ENCODE measurements at regions not wholly inside any gene's neighbourhood (a gene's known extent, or its start where the extent isn't known, plus 50 kb on each side); places are given as distances from the start of the nearest gene placed in this dataset.
A peak's percentile ranks its signal among the peaks of the same experiment; 100 is the strongest.

DNA sequence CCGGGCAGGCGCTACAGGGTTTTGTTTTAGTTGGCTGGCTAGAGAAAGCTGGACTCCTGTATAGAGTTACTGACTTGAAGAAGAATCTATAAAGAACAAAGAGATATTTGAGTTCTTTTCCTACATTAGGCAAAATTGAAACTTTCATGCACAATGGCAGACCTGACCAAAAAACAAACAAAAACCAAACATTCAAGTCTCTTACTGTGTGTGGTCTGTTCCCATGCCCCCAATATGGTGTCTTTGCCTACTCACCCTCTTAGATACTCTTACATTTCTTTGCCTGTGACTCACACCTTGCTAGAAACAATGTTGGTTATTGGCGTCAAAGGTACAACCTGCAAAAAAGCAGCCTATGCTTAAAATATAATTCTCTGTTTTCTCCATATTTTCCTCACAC lies 109.5 kb upstream of the TMC3 start:
- DNase-seq (ENCODE audit: low read depth in 1 of 2, low spot score in 1 of 2) = no peak
- H3K9me3 ChIP-seq (ENCODE audit: low read depth) = no peaks in the 10 kb centered on the region
- H3K27me3 ChIP-seq = no peaks in the 10 kb centered on the region
- H3K4me1 ChIP-seq (ENCODE audit: low read depth) = no peaks in the 10 kb centered on the region
- no peak overlapping the region for H3K27ac ChIP-seq
- no peak overlapping the region for H3K4me3 ChIP-seq
- TF ChIP-seq, protein P1, sequence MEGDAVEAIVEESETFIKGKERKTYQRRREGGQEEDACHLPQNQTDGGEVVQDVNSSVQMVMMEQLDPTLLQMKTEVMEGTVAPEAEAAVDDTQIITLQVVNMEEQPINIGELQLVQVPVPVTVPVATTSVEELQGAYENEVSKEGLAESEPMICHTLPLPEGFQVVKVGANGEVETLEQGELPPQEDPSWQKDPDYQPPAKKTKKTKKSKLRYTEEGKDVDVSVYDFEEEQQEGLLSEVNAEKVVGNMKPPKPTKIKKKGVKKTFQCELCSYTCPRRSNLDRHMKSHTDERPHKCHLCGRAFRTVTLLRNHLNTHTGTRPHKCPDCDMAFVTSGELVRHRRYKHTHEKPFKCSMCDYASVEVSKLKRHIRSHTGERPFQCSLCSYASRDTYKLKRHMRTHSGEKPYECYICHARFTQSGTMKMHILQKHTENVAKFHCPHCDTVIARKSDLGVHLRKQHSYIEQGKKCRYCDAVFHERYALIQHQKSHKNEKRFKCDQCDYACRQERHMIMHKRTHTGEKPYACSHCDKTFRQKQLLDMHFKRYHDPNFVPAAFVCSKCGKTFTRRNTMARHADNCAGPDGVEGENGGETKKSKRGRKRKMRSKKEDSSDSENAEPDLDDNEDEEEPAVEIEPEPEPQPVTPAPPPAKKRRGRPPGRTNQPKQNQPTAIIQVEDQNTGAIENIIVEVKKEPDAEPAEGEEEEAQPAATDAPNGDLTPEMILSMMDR (IDR thresholded peaks at IDR 0.05; ENCODE audit: low read depth, low read length) = no peak
- no peaks in the 10 kb centered on the region for H3K36me3 ChIP-seq

DNA sequence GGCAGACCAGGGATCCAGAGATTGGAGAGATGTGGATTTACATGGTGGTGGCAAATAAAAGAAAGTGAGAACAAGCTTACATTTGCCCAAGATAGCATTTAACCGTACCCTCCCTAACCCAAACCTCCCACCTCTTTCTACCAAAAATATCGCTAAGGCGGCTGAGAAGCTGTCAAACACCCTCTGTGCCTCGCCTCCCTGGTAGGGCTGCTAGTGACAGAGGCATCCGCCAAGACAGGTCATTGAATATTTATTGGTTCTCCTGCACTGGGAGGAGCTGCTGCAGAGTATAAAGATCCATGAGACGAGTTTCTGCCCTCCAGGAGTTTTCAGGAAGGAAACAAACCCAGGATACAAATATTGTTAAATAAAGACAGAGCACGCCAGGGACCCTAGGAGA lies 107.3 kb upstream of the TMC3 start:
- no peaks in the 10 kb centered on the region for H3K36me3 ChIP-seq
- no peaks in the 10 kb centered on the region for H3K9me3 ChIP-seq (ENCODE audit: low read depth)
- TF ChIP-seq, protein P1 (IDR thresholded peaks at IDR 0.05; ENCODE audit: low read depth, low read length) = no peak
- no peaks in the 10 kb centered on the region for H3K27me3 ChIP-seq
- no peak overlapping the region for H3K27ac ChIP-seq
- no peaks in the 10 kb centered on the region for H3K4me1 ChIP-seq (ENCODE audit: low read depth)
- DNase-seq (ENCODE audit: low read depth in 1 of 2, low spot score in 1 of 2) = no peak
- no peak overlapping the region for H3K4me3 ChIP-seq

DNA sequence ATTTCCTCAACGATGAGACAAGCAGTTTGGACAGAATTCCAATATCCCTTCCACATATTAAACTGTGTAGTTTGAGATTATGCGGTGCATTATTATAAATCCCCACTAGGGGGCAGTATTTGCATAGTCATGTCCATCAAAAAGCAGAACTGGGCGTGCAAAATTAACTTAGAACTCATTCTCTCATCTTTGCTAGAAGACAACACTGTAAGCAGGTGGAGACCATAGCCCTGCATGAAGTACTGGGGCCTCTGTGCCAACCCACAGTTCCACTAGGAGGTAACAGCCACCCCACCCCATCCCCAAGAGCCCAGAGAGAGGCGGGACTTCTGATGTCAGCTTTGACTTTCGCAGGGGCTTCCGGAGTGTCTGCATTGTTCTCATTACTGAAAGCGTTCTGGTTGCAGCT lies 106.6 kb upstream of the TMC3 start:
- Histone ChIP-seq H3K9me3 (ENCODE audit: low read depth) (no peaks in the 10 kb centered on the region), H3K4me1 (ENCODE audit: low read depth) (no peaks in the 10 kb centered on the region), H3K27me3 (no peaks in the 10 kb centered on the region), H3K4me3 (no peak overlapping the region), H3K36me3 (no peaks in the 10 kb centered on the region), H3K27ac (no peak overlapping the region)
- DNase-seq (ENCODE audit: low read depth in 1 of 2, low spot score in 1 of 2) = peak; percentile 75 to 80
- TF ChIP-seq, protein P1 (IDR thresholded peaks at IDR 0.05; ENCODE audit: low read depth, low read length) = peak; percentile 67

DNA sequence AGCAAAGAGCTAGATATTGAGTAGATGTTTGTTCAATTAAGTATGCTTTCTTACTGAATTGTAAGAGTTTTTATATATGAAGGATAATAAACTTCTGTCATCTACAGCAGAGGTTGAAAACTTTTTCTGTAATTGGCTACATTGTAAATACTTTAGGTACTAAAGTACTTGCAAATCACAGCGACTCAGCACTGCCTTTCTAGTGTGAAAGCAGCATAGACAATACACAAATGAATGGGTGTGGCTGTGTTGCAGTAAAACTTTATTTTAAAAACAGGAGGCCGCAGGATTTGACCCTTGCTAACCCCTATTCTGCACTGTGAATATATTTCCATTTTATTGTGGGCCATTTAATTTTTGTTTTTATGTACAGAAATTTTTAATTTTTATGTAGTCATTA lies 104.3 kb upstream of the TMC3 start:
- no peak overlapping the region for H3K27ac ChIP-seq
- DNase-seq (ENCODE audit: low read depth in 1 of 2, low spot score in 1 of 2) = no peak
- no peaks in the 10 kb centered on the region for H3K27me3 ChIP-seq
- H3K4me1 ChIP-seq (ENCODE audit: low read depth) = no peaks in the 10 kb centered on the region
- H3K4me3 ChIP-seq = no peak overlapping the region
- H3K9me3 ChIP-seq (ENCODE audit: low read depth) = no peaks in the 10 kb centered on the region
- H3K36me3 ChIP-seq = no peaks in the 10 kb centered on the region
- TF ChIP-seq, protein P1 (IDR thresholded peaks at IDR 0.05; ENCODE audit: low read depth, low read length) = no peak

DNA sequence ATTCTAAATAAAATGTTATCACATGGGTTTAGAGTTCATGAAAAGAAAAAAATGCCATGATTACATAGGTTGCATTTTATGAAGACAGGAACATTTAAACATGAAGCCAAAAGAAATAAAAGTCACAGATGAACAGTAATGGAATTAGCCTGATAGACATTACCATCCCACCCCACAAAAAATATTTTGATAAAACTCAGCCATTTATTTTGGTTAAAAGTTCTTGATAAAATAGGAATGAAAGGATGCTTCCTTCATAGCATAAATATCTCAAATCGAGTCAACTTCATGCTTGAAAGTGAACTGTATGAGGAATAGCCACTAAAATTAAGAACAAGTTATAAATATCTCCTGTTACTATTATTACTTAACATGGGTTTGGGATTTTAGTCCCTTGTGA lies 101.9 kb upstream of the TMC3 start:
- Histone ChIP-seq H3K9me3 (ENCODE audit: low read depth) (no peaks in the 10 kb centered on the region), H3K4me1 (ENCODE audit: low read depth) (no peaks in the 10 kb centered on the region), H3K4me3 (no peak overlapping the region), H3K27ac (no peak overlapping the region), H3K36me3 (no peaks in the 10 kb centered on the region), H3K27me3 (no peaks in the 10 kb centered on the region)
- TF ChIP-seq, protein P1 (IDR thresholded peaks at IDR 0.05; ENCODE audit: low read depth, low read length) = no peak
- no peak for DNase-seq (ENCODE audit: low read depth in 1 of 2, low spot score in 1 of 2)

DNA sequence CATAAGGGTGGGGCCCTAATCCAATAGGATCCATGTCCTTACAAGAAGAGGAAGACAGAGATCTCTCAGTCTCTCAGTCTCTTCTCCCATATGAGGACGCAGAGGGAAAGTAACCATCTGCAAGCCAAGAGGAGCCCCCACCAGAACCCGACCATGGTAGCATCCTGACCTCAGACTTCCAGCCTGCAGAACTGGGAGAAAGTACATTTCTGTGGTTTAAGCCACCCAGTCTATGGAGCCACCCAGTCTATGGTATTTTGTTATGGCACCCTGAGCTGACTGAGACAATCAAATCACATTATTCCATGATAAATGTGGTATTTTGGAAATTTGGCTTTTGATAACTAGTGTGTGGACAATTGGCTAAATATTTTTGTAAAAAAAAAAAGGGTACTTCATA lies 101.5 kb upstream of the TMC3 start:
- TF ChIP-seq, protein P1 (IDR thresholded peaks at IDR 0.05; ENCODE audit: low read depth, low read length) = no peak
- peak in 1 of 2 donors; percentile 29 for DNase-seq (ENCODE audit: low read depth in 1 of 2, low spot score in 1 of 2)
- no peak overlapping the region for H3K4me3 ChIP-seq
- no peaks in the 10 kb centered on the region for H3K27me3 ChIP-seq
- no peak overlapping the region for H3K27ac ChIP-seq
- H3K36me3 ChIP-seq = no peaks in the 10 kb centered on the region
- H3K4me1 ChIP-seq (ENCODE audit: low read depth) = no peaks in the 10 kb centered on the region
- H3K9me3 ChIP-seq (ENCODE audit: low read depth) = no peaks in the 10 kb centered on the region

Measured in cardiac muscle cell (in vitro differentiated cells and primary cell).